RCC 7860 (cell line): ENCODE measurements at regions not wholly inside any gene's neighbourhood (a gene's known extent, or its start where the extent isn't known, plus 50 kb on each side); places are given as distances from the start of the nearest gene placed in this dataset.

Source experiments
- DNase-seq: peaks from one replicate; pipeline ENCODE4 v3.0.0-alpha.2; 2015; ENCODE audit warnings: low spot score
- FAIRE-seq: peaks from 2 replicates; lab custom pipeline; 2012; peaks lifted over from hg19 to GRCh38; lab: Jason Lieb, UNC

DNA sequence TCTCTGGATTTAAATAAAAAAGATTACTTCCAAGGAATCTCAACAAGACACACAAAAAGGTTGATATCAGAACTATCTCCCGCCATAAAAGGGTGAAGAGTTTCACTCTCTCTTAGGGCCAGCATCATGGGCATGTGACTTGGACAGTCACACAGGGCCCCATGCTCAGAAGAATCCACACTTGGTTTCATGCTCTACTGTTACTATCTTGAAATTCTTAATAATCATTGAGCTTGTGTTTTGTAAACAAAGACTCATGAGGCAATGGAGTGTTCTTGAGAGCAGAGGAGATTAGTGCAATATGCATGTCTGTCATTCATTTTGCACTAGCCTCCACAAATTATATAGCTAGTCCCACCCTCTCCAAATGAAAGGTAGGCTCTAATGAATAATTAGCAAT lies 58.4 kb downstream of the HMHB1 start:
- FAIRE-seq (no peak), DNase-seq (no peak)

DNA sequence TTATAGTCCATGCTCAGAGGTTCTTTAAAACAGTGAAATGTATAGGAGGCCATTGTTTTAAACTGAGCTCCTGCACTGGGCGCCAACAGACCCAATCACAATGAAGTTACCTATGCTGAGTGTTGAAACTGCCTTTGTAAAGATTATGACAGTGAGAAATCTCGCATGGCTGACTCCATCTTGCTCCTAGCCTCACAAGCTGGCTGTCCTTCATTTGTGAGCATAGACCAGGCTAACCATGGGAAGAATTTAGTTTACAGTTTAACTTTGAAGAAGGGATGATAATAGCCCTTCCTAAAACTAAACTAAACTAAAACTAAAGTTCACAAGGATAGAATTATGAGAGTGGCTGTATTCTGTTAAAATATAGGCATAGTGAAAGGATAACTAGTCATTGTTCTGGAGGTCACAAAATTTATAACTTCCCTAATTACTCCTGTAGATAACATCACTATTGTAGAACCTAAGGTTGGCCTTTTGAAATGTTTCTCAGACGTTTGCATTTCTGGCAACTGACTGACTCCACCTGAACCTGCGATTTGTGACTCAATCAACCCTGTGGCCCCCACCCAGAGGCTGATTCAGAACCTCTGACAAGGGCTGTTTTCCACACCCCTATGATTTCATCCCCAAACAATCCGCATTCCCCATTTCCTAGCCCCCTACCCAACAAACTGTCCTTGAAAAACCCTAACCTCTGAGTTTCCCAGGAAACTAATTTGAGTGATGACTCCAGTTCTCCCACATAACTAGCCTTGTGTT lies 59.1 kb downstream of the HMHB1 start:
- DNase-seq (peak; percentile 29), FAIRE-seq (peak; percentile 86)

DNA sequence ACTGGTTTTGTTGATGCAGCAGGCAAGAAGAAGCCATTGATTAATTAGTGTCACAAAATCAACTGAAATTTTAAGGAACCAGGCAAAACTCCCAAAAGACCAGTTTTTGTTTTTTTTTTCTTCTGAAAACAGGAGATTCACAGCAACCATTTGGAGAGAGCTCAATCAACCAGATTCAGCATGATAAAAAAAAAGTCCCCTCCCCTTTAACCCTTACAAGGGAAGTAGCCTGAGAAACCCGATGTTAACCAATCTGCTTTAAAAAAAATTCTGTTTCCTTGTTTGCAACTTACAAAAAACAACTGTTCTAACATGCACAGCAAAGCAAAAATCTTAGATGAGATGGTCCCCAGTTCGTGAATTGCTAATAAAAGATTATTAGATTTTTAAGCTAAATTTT lies 59.7 kb downstream of the HMHB1 start:
- FAIRE-seq (no peak), DNase-seq (no peak)

DNA sequence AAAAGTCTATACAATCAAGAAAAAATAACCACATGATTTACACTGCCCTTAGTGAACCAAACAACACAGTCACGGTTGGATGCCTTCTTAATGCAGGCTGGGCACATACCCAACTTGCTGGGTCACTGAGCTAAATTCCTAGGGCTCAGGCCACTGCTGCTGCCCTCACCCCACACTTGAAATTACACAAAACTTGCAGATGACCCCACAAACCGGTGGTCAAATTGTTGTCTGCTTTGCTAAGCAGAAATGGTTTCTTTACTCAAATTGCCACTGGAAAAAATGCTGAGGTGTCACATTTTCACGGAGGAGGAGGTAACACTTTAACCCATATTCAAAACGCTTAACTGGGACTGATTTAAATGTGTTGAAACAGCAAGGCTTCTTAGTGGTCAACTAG lies 62.4 kb downstream of the HMHB1 start:
- FAIRE-seq (peak; percentile 92), DNase-seq (peak; percentile 69)

DNA sequence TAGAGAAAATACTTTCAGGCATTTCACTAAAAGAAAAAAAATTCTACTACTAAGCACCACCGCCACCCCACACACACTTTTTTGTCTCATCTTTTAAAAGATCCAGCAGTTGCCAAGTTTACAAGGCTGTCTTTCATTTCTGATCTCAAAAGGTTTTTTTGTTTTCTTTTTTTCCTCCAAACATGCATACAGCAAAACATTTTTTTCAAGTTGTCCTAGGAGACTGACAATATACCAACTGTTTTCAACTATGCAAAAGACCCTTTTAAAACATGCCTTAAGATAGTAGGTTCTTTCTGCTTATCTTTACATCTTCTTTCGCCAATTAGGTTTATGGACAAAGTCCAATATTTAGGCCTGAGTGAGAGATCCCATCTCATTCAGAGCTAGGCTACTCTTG lies 65.2 kb downstream of the HMHB1 start:
- no peak for DNase-seq
- FAIRE-seq = no peak

DNA sequence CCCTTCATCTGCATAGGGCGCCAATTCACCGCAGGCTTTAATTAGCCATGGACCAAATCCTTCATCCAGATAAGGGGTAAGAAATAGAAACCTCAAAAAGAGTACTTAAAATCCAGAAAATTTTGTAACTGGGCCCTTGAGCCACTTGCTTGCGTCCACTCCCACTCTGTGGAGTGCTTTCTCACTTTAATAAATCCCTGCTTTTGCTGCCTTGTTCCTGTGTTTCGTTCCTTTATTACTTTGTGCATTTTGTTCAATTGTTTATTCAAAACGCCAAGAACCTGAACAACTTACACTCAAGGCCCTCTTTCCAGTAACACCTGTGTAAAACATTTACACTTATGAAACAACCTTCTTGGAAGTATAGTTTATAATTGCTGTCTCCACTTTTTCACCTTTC lies 66.5 kb downstream of the HMHB1 start:
- DNase-seq = no peak
- no peak for FAIRE-seq

DNA sequence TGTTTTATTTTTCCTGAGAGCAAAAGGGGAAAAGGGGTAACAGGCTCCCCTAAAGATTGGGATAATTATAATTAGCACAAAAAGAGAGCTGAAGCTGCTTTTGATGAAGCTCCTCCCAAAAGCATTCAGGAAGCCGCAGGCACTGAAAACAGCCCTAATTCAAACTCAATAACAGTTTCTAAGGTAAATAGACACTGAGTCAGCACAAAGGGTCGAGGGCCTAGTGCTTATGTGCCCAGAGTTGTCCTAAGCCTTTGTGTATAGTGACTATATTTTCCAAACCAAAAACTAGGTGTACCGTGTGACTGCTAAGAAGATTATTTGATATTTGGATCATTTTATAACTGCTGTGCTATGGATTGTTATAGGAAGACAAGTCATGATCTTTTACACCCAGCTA lies 67.7 kb downstream of the HMHB1 start:
- FAIRE-seq (no peak), DNase-seq (no peak)

DNA sequence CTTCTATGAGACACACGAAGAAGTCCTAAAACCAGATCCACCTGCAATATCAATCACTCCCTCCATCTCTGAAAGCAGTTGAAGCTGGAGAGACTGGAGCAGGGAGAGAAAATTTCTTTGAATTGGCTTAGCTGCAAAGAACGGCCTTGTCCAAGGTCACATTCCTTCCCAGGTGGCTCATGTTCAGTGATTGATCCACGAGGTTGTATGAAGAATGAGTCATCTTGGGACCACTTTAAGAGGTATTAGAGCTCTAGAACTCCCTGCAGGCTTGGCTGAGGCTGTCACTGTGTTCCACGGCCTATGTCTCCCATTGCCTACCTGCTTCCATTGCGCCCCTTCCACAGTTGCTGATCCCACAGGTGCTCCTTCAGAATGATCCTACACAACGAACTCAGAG lies 68.2 kb downstream of the HMHB1 start:
- FAIRE-seq = no peak

DNA sequence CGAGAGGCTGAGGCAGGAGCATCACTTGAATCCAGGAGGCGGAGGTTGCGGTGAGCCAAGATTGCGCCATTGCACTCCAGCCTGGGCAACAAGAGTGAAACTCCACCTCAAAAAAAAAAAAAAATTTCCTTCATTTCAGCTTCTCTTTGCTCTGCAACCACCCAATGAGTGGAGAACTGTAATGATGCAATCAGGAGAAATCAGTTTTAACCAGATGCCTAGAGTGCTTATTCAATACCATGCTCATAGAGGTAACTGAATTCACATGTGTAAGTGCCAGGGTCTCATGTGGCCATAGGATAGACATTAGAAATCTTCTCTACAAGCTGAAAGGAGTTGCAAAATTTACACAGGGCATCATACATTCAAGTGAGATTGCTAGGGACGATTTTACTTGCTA lies 70.6 kb downstream of the HMHB1 start:
- DNase-seq (no peak), FAIRE-seq (no peak)

More for the DNA sequence above, 68.2 kb downstream of the HMHB1 start:
- no peak for DNase-seq

DNA sequence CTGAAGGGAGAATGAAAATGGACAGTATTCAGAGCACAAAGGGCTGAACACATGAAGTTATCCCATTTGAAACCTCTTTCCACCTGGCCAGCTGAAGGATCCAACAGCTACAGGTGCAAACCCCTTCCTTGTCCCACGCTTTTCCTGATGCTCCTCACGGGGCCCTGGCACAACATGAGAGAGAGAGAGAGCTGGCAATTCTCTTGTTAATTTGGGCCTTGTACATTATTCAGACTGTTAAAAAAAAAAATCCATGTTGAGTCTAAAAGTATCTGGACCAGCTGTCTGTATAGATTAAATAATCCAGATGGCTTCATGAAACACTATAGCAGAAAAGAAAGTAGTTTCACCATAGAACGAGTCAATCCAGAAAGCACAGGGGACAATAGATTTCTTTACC lies 74.1 kb downstream of the HMHB1 start:
- DNase-seq (no peak), FAIRE-seq (no peak)

DNA sequence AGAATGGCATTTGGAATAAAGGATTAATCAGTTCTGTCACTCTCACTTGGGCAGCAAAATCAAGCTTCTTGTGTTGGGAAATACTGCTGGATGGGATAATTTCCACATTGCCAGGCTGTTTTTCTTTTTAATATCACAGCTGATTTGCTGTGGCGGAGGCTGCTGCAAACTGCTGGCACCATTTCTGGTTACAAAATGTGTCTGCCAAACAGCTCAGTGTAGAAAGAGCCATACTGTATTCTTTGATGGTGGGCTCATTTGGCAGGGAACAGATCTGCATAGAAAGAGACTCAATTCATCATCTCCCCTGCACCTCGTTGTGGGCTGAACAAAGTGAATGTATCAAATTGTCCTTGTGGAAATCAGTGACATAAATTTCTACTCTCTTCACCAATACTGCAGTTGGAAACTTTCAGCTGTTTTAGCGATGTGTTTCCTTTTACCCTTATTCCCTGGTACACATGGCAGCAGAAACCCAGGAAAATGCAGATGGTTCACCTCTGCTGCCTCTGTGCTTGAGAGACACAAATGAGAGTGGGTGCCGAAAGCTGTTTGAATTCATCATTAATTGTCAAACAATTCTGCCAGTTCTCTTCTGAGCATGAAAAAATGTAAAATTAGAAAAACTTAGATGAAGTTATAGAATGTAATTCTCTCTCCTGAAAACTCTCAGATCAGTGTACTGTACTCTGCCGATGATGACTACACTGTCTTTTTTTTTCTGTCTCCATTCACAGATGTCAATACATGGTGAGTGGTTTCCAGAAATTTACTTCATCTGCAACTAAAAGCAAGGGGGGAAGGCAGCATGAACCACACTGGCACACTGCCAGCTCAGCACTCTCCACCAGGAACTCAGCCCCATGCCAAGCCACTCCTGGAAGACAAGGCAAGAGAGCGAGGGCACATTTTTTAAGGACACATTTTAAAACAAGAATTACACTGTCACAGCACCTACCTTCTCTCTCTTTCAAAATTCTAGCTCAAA lies 75.0 kb downstream of the HMHB1 start:
- FAIRE-seq = peak; percentile 94
- peak; percentile 81 for DNase-seq

DNA sequence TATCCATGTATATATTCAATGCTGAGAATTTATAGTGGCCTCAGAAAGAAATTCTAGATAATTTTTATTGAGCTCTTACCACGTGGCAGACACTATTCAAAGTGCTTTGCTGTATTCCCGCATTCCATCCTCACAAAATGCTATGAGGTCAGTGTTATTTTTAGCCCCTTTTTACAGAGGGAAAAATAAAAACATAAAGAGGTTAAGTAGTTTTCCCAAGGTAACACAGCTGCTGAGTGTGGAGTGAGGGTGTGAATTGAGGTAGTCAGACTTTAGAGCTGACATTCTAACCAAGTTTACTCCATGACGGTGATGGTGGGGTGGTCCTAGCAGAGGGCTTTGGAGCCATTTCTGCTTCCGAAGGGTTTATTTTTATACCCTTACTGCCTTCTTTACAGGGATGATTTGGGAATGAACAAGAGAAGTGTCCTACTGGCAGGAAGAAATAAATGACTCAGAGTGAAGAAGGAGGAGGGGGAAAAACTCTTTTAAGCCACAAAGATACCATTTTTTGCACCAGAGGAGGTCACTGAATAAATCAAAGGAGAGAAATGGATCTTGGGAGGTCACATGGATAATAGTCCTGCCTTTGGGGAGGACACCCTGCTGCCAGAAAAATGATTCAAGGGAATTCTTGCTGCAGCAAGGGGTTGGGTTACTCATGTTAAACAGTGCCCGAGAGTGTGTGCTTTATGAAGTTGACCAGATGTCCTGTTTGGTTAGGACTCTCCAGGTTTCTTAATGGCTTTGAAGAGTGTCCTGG lies 76.1 kb downstream of the HMHB1 start:
- DNase-seq = peak; percentile 84
- peak; percentile 94 for FAIRE-seq

DNA sequence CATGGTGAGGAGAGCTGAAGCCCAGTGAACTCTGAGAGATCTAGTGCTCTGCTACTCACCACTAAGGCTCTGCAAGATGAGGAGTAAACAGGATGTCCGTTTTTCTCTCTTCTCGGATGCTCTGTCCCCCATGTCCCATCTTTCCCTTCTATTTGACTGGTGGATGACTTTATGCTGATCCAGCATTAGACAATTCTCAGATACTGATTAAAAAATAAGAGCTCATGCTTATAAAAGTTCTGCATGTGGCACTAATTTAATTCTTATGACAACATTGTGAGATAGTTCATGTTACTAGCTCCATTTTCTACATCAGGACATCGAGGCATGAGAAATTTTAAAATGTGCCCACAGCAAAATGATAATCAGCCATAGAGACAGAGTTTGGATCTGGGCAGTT lies 77.0 kb downstream of the HMHB1 start:
- FAIRE-seq (no peak), DNase-seq (no peak)

DNA sequence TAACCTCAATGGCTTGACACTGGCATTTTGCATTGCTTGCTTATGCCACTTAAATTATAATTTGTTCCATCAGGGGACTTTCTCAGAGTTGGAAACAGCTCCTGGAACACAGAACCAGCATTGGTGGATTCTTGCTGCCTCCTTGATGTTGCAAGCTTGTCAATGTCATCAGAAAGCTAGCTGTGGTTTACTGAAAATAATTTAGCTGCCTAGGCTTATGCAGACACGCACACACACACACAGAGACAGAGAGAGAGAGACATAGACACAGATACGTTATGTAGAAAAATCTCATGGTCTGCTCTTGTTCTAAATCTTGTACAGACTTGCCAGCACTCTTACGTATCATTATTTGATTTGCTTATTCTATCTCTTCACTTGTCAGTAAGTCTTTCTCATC lies 78.0 kb downstream of the HMHB1 start:
- FAIRE-seq (no peak), DNase-seq (no peak)

DNA sequence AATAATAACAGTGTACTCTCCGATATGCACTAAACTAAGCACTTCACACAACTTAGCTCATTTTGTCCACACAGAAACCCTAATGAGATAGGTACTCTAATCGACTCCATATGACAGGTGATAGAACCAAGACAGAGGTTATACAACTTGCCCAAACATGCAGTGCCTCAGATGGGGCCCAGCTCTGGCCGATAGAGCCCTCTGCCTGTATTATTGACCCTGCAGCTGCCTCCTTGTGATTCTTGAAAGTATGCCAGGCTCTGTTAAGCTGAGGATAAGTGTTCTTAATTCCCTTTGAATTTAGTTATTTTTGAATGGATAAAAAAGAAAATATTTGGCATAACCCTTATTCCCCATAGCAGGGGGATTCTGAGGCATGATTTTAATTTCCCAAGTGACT lies 78.5 kb downstream of the HMHB1 start:
- no peak for FAIRE-seq
- no peak for DNase-seq

DNA sequence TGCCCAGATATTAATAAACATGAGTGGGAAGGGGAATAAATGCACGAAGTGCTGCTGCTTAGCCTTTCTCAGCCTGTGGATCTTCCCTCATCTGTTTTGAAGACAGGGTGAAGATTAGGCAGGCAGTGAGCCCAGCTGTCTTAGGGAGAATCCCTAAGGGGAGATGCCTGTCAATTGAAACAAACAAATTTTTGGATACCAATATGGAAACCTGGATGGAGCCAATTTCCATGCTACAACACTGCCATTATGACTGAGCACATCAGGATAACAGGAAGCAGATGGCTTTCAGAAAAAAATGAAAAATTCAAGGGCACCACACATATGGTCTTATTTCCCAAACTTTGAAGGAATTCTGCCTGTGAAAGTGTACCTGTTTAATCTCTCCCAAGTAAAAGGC lies 80.3 kb downstream of the HMHB1 start:
- FAIRE-seq = no peak

DNA sequence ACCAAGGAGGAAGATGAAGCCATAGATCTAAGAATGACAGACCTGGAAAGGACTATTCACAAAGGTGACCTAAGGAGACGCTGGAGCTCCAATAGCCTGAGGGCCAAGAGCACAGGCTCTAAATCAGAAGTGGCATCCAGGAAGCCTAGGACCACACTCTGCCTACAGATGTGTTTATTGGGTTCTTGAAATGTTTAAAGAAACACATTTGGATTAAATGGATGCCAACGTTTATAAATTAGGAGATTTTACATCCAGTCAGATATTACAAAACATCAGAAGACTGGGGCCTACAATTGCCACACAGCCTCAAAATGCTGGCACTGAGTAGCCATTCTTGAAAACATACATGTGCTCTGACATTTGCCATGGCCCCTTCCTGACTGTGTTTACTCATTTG lies 80.9 kb downstream of the HMHB1 start:
- FAIRE-seq (no peak), DNase-seq (no peak)

More for the DNA sequence above, 80.3 kb downstream of the HMHB1 start:
- DNase-seq = no peak

DNA sequence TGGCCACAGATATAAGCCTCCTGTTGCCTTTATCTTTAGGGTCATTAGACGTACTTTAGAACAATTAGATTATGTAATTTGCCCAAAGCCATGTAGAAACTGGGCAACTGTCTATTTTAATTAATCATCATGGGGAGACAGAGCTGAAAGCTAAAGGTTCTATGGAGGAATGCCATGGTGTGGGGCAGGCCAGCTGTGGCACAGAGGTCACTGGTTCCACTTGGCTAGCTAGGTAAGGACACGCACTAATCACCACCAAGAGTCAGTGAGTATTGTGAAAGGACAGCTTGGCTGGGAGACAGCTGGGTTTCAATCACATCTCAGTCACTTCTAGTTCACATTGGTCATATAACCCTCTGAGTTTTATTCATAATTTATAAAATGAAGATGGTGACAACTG lies 81.7 kb downstream of the HMHB1 start:
- DNase-seq = peak; percentile 81
- FAIRE-seq = peak; percentile 96

DNA sequence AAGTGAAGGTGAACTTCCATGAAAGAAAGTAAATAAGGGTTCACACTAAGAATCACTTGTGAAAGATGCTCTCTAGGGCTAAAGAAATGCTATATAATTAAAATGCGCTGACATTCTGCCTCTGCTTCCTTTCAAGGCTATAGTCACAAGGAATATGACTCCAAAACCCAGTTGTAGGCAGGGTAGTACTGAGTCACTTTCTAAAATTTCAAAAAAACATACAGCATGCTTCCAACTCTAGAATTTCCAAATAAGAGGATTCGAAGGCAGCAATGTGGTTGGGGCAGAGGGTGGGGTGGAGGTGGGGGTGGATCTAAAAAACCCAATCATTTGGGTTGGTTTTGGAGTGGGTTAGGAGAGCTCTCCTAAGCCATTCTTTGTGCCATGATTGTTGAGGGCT lies 84.6 kb downstream of the HMHB1 start:
- DNase-seq (no peak), FAIRE-seq (no peak)

DNA sequence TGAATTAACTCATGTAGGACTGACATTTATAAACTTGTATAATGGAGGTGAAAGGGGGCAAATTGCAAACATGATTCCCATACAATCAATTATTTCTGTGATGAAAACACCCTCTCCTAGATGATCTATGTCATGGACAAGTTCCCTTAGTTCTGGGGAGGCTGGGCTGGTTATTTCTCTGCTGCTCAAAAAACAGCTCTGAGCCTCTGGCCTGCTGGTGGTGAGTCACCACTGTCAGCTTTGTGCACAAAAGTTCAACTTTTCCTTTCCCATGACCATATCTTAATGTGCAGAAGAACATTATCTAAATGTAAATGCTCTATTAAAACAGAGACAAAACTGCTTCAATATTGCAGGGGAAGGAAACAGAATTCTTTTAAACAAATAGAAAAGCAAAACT lies 85.0 kb downstream of the HMHB1 start:
- FAIRE-seq (peak; percentile 80), DNase-seq (no peak)

DNA sequence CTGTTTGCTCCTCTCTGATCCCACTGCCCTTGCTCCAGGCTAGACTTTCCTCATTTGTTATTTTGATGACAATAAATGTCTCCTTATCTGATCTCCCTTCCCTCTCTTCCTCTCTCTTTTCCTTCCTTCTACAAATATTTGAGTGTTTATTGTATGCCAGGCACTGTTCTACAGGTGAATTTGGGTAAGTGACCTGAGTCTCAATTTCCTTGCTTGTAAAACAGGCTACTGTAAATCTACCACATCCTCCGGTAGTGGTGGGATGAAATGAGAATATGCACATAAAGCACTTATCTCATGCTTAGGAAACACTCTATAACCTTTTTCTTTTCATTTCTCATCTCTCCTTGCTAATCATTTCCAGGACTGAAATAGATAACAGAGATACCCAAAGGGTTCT lies 86.4 kb downstream of the HMHB1 start:
- DNase-seq (no peak), FAIRE-seq (no peak)
